Upper lobe of left lung (tissue), 4 donors: ENCODE measurements at regions not wholly inside any gene's neighbourhood (a gene's known extent, or its start where the extent isn't known, plus 50 kb on each side); places are given as distances from the start of the nearest gene placed in this dataset.

Experiments used
- POLR2A ChIP-seq, 4 donors: fragments of 450-650 bp; IDR thresholded peaks; one replicate each; pipeline ENCODE4 v1.5.1; 2016 to 2017; ENCODE audit warnings: antibody characterized with exemption in 4 of 4, mild to moderate bottlenecking in 2 of 4
- POLR2AphosphoS5 ChIP-seq, 2 donors: sonication (generic); formaldehyde crosslinking; IDR thresholded peaks; one replicate each; pipeline ENCODE4 v1.5.1; 2017; ENCODE audit warnings: antibody characterized with exemption in 2 of 2
- TF ChIP-seq, protein P1 (sequence below), 6 experiments: fragments of 450-650 bp in 4 of 6; fragments of 200-600 bp in 2 of 6; sonication (generic) in 2 of 6; IDR thresholded peaks; one replicate each; pipeline ENCODE4 v1.5.1; 2016 to 2019; ENCODE audit warnings: antibody characterized with exemption in 6 of 6

DNA sequence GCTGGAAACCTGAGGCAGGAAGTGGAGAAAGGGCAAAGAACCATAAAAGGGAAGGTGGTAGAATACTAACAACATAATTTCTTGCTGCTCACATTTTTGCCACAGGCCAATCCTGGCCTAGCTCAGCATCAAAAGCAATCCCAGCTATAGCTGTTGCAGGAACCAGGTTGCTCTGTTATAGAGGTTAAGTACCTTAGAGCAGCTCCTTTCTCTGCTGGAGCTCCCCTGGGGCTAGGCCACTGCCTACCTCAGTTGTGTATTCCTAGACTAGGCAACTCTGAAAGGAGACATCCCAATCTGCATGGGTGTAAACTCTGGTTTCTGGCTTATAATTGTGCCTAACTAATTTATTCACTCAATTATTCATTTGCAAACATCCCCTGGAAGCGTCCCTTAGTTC, 108.4 kb downstream of the ZNF365 start:
- TF ChIP-seq, protein P1, sequence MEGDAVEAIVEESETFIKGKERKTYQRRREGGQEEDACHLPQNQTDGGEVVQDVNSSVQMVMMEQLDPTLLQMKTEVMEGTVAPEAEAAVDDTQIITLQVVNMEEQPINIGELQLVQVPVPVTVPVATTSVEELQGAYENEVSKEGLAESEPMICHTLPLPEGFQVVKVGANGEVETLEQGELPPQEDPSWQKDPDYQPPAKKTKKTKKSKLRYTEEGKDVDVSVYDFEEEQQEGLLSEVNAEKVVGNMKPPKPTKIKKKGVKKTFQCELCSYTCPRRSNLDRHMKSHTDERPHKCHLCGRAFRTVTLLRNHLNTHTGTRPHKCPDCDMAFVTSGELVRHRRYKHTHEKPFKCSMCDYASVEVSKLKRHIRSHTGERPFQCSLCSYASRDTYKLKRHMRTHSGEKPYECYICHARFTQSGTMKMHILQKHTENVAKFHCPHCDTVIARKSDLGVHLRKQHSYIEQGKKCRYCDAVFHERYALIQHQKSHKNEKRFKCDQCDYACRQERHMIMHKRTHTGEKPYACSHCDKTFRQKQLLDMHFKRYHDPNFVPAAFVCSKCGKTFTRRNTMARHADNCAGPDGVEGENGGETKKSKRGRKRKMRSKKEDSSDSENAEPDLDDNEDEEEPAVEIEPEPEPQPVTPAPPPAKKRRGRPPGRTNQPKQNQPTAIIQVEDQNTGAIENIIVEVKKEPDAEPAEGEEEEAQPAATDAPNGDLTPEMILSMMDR (IDR thresholded peaks at IDR 0.05): no peak
- no peak for TF ChIP-seq POLR2AphosphoS5 (IDR thresholded peaks at IDR 0.05)
- TF ChIP-seq POLR2A (IDR thresholded peaks at IDR 0.05): no peak
